GM12874 (cell line): ENCODE measurements at regions not wholly inside any gene's neighbourhood (a gene's known extent, or its start where the extent isn't known, plus 50 kb on each side); places are given as distances from the start of the nearest gene placed in this dataset.

Experiments
- CTCF ChIP-seq: IDR thresholded peaks from 2 replicates; pipeline ENCODE4 v1.5.1; 2011; ENCODE audit warnings: low read depth, mild to moderate bottlenecking, control low read depth, low read length, moderate library complexity; ENCODE audit not compliant: insufficient read depth

GRCh38 chr1:90537606-90538362, 179.3 kb downstream of the BARHL2 start:
- TF ChIP-seq CTCF: no peak

DNA sequence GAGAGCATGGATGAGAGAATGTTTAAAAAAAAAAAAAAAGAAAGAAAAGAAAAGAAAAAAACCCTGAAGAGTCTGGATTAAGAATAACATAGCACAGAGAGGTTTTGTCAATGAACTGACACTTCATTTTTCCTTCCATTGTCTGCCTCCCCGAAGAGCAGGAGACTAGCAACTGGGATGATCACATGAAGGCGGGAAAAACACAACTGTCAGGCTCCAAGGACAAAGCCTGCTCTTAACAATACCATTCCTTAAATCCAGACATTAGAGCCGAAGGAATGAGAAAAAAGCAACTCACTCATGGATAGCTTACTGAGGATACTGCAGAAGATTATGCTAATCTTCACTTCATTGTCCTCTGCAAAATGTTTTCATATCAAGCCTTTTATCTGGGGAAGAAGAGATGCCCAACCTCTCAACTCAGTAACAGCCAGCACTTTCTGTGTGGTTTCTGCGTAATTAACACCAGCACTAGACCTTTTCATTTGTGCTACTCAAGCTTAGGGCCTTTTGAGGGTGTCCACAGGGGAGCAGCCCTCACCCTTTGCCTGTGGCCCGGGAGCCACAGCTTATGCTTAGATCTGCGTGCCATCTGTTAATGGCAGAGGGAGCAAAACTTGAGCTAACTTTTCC, 182.3 kb downstream of the BARHL2 start:
- no peak for TF ChIP-seq CTCF

DNA sequence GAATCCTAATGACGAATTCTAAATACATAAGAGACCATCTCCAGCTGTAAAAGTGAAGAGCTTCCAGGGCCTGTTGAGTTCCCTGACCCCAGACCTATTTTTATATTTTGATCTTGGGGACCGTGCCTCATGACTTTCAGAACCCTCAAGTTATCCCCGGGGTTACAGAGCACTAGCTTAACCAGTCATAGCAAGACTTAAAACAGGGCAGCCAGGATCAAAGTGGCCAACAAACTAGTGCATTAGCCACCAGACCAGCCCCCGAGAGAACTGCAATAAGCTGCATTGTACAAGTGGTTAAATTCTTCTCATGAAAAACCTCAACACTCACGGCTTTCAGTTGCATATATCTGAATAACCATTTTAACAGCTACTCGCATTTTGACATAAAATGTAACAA, 183.0 kb downstream of the BARHL2 start:
- no peak for TF ChIP-seq CTCF

DNA sequence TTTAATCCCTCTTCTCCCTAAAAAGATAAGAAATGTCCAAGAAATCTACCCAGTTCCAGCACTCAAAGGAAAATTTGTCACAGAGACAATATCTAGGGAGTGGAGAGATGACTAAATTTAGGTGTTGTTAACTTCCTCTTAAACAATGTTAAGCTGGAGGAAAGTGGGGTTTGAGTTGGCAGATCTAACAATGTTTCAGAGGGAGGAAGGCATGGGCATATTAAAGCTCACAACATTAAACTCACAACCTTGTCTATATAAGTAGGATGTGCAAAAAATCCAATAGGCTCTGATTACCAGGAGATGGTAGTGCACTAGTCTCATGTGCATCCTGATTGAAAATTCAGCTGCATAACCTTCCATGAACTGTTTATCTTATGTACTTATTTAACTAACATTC, 190.1 kb downstream of the BARHL2 start:
- TF ChIP-seq CTCF: no peak

DNA sequence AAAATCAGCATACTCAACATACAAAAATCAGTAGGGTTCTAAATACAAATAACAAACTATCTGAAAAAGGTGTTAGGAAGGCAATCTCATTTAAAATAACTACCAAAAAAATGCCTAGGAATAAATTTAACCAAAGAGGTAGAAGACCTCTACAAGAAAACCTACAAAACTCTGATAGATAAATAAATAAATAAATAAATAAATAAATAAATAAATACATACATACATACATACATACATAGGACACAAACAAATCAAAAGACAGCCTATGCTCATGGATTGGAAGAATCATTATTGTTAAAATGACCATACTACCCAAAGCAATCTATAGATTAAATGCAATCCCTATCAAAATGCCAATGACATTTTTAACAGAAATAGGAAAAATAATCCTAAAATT, 194.7 kb downstream of the BARHL2 start:
- no peak for TF ChIP-seq CTCF

GRCh38 chr1:90513956-90514355, 203.1 kb downstream of the BARHL2 start:
- no peak for TF ChIP-seq CTCF

- TF ChIP-seq CTCF: no peak
Measured at GRCh38 chr1:90512441-90512840, 204.7 kb downstream of the BARHL2 start.
